SK-N-SH treated with all-trans-retinoic acid at 6 μM for 48 hours (cell line): ENCODE measurements at regions not wholly inside any gene's neighbourhood (a gene's known extent, or its start where the extent isn't known, plus 50 kb on each side); places are given as distances from the start of the nearest gene placed in this dataset.

Experiments used
- ATAC-seq: fragments of 200-7000 bp; cut with Tn5 transposase; 3 replicates; pipeline ENCODE4 v1.9.1; 2020; ENCODE audit warnings: mild to moderate bottlenecking, moderate library complexity
- ARNTL ChIP-seq: fragments of 450-650 bp; formaldehyde crosslinking; IDR thresholded peaks from 2 replicates; pipeline ENCODE4 v1.5.0; 2020; ENCODE audit warnings: low read depth, mild to moderate bottlenecking, moderate library complexity, borderline replicate concordance
- BACH2 ChIP-seq: fragments of 250-450 bp; sonication (Bioruptor Pico); IDR thresholded peaks from 2 replicates; pipeline ENCODE4 v1.9.0; 2021; ENCODE audit warnings: mild to moderate bottlenecking, borderline replicate concordance
- CSDC2 ChIP-seq: fragments of 250-450 bp; sonication (Bioruptor Pico); IDR thresholded peaks from 2 replicates; pipeline ENCODE4 v1.5.0; 2020; ENCODE audit warnings: mild to moderate bottlenecking, moderate library complexity
- CSRNP3 ChIP-seq: fragments of 250-450 bp; sonication (Bioruptor Pico); IDR thresholded peaks from 2 replicates; pipeline ENCODE4 v1.5.1; 2021; ENCODE audit warnings: mild to moderate bottlenecking, moderate library complexity
- ESRRG ChIP-seq: fragments of 250-450 bp; sonication (Bioruptor Pico); IDR thresholded peaks from 2 replicates; pipeline ENCODE4 v1.6.1; 2021; ENCODE audit warnings: mild to moderate bottlenecking
- GLIS3 ChIP-seq: fragments of 250-450 bp; sonication (Bioruptor Pico); IDR thresholded peaks from 2 replicates; pipeline ENCODE4 v1.5.0; 2020; ENCODE audit warnings: mild to moderate bottlenecking, moderate library complexity
- ISL1 ChIP-seq: fragments of 250-450 bp; sonication (Bioruptor Pico); IDR thresholded peaks from 2 replicates; pipeline ENCODE4 v2.1.2; 2022; ENCODE audit warnings: mild to moderate bottlenecking, moderate library complexity
- OSR1 ChIP-seq: fragments of 250-450 bp; sonication (Bioruptor Pico); IDR thresholded peaks from 2 replicates; pipeline ENCODE4 v1.8.0; 2022; ENCODE audit warnings: moderate library complexity, mild to moderate bottlenecking, inconsistent platforms
- PATZ1 ChIP-seq: fragments of 250-450 bp; sonication (Bioruptor Pico); IDR thresholded peaks from 2 replicates; pipeline ENCODE4 v1.8.0; 2020; ENCODE audit warnings: mild to moderate bottlenecking, moderate library complexity, borderline replicate concordance
- PPARA ChIP-seq: fragments of 250-450 bp; sonication (Bioruptor Pico); IDR thresholded peaks from 2 replicates; pipeline ENCODE4 v1.5.0; 2020; ENCODE audit warnings: mild to moderate bottlenecking, borderline replicate concordance
- RARB ChIP-seq: fragments of 250-450 bp; sonication (Bioruptor Pico); IDR thresholded peaks from 2 replicates; pipeline ENCODE4 v1.8.0; 2021; ENCODE audit warnings: mild to moderate bottlenecking, moderate library complexity
- SNAI2 ChIP-seq: fragments of 250-450 bp; sonication (Bioruptor Pico); IDR thresholded peaks from 2 replicates; pipeline ENCODE4 v1.5.0; 2020; ENCODE audit warnings: mild to moderate bottlenecking, moderate library complexity
- TOX ChIP-seq: fragments of 250-450 bp; sonication (Bioruptor Pico); IDR thresholded peaks from 2 replicates; pipeline ENCODE4 v1.8.0; 2021; ENCODE audit warnings: mild to moderate bottlenecking, moderate library complexity, borderline replicate concordance
- TSHZ2 ChIP-seq: fragments of 250-450 bp; sonication (Bioruptor Pico); IDR thresholded peaks from 2 replicates; pipeline ENCODE4 v1.5.0; 2020; ENCODE audit warnings: mild to moderate bottlenecking, moderate library complexity
- ZC3H10 ChIP-seq: fragments of 250-450 bp; sonication (Bioruptor Pico); IDR thresholded peaks from 2 replicates; pipeline ENCODE4 v1.5.1; 2021; ENCODE audit warnings: mild to moderate bottlenecking, moderate library complexity
- ZFP3 ChIP-seq: fragments of 250-450 bp; sonication (Bioruptor Pico); IDR thresholded peaks from 2 replicates; pipeline ENCODE4 v1.5.0; 2020; ENCODE audit warnings: mild to moderate bottlenecking, moderate library complexity
- ZFP30 ChIP-seq: fragments of 450-650 bp; formaldehyde crosslinking; IDR thresholded peaks from 2 replicates; pipeline ENCODE4 v1.5.0; 2022; ENCODE audit warnings: mild to moderate bottlenecking, moderate library complexity
- ZNF70 ChIP-seq: fragments of 450-650 bp; formaldehyde crosslinking; IDR thresholded peaks from 2 replicates; pipeline ENCODE4 v1.5.0; 2020; ENCODE audit warnings: mild to moderate bottlenecking, moderate library complexity
- ZNF8 ChIP-seq: fragments of 450-650 bp; formaldehyde crosslinking; IDR thresholded peaks from 2 replicates; pipeline ENCODE4 v1.5.0; 2020; ENCODE audit warnings: mild to moderate bottlenecking, moderate library complexity
- TF ChIP-seq, protein P1 (sequence below): fragments of 250-450 bp; sonication (Bioruptor Pico); IDR thresholded peaks from 2 replicates; pipeline ENCODE4 v1.5.1; 2020; ENCODE audit warnings: low read depth, mild to moderate bottlenecking, moderate library complexity
- TF ChIP-seq, protein P2 (sequence below): fragments of 250-450 bp; sonication (Bioruptor Pico); IDR thresholded peaks from 2 replicates; pipeline ENCODE4 v1.8.0; 2021; ENCODE audit warnings: low read depth, mild to moderate bottlenecking, moderate library complexity, borderline replicate concordance

GRCh38 chr4:15194520-15194919, 192.2 kb downstream of the CPEB2 start:
- no peak for ATAC-seq
- TF ChIP-seq ESRRG (CRISPR knock-in tag) (no peak), ZFP30 (CRISPR knock-in tag) (no peak), CSRNP3 (CRISPR knock-in tag) (no peak), OSR1 (CRISPR knock-in tag) (no peak), PPARA (CRISPR knock-in tag) (no peak), RARB (CRISPR knock-in tag) (no peak), TOX (no peak), PATZ1 (CRISPR knock-in tag) (no peak), ISL1 (no peak), ZNF8 (no peak), ZFP3 (CRISPR knock-in tag) (no peak), CSDC2 (CRISPR knock-in tag) (no peak), SNAI2 (CRISPR knock-in tag) (no peak), ARNTL (CRISPR knock-in tag) (no peak), ZC3H10 (CRISPR knock-in tag) (no peak), GLIS3 (CRISPR knock-in tag) (no peak), BACH2 (CRISPR knock-in tag) (no peak)
- TF ChIP-seq, protein P1, sequence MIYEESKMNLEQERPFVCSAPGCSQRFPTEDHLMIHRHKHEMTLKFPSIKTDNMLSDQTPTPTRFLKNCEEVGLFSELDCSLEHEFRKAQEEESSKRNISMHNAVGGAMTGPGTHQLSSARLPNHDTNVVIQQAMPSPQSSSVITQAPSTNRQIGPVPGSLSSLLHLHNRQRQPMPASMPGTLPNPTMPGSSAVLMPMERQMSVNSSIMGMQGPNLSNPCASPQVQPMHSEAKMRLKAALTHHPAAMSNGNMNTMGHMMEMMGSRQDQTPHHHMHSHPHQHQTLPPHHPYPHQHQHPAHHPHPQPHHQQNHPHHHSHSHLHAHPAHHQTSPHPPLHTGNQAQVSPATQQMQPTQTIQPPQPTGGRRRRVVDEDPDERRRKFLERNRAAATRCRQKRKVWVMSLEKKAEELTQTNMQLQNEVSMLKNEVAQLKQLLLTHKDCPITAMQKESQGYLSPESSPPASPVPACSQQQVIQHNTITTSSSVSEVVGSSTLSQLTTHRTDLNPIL, result no peak
- TF ChIP-seq, protein P2, sequence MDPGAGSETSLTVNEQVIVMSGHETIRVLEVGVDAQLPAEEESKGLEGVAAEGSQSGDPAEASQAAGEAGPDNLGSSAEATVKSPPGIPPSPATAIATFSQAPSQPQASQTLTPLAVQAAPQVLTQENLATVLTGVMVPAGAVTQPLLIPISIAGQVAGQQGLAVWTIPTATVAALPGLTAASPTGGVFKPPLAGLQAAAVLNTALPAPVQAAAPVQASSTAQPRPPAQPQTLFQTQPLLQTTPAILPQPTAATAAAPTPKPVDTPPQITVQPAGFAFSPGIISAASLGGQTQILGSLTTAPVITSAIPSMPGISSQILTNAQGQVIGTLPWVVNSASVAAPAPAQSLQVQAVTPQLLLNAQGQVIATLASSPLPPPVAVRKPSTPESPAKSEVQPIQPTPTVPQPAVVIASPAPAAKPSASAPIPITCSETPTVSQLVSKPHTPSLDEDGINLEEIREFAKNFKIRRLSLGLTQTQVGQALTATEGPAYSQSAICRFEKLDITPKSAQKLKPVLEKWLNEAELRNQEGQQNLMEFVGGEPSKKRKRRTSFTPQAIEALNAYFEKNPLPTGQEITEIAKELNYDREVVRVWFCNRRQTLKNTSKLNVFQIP, result no peak
- TF ChIP-seq, all 23 proteins: peak for 0

DNA sequence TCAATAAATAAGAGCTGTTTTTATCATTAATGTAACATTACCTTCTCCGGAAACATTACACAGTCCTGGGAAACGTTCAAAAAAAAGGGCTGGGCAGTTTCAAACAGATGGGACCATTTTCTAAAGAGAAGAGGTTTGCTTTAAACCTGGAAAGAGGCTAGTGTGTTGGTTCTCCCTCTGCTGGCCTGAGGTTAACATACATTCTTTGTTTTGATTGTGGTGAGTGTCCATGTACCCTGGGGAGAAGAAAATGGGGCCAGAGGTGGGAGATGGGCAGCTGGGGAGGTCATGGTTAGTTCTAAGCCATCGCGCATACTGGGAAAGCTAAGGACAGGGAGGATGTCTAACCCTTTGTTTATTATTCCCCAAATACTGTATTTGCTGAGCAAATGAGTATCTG, 194.7 kb downstream of the CPEB2 start:
- no peak for TF ChIP-seq TSHZ2 (CRISPR knock-in tag)
- TF ChIP-seq ZNF70 (CRISPR knock-in tag), result no peak
- no peak for TF ChIP-seq PATZ1 (CRISPR knock-in tag)
- TF ChIP-seq, protein P2, result no peak
- TF ChIP-seq OSR1 (CRISPR knock-in tag), result no peak
- no peak for TF ChIP-seq ISL1
- no peak for TF ChIP-seq ARNTL (CRISPR knock-in tag)
- TF ChIP-seq ZFP30 (CRISPR knock-in tag), result no peak
- TF ChIP-seq CSDC2 (CRISPR knock-in tag), result no peak
- TF ChIP-seq SNAI2 (CRISPR knock-in tag), result no peak
- no peak for TF ChIP-seq PPARA (CRISPR knock-in tag)
- TF ChIP-seq BACH2 (CRISPR knock-in tag), result no peak
- TF ChIP-seq GLIS3 (CRISPR knock-in tag), result no peak
- TF ChIP-seq ZC3H10 (CRISPR knock-in tag), result no peak
- peak; percentile 72 for ATAC-seq
